ENCODE measurements at regions not wholly inside any gene's neighbourhood (a gene's known extent, or its start where the extent isn't known, plus 50 kb on each side); places are given as distances from the start of the nearest gene placed in this dataset.

GRCh38 chr21:15559660-15560059 lies 170.1 kb upstream of the USP25 start:
- DNase-seq (ENCODE audit: low spot score), result no peak
- TF ChIP-seq CTCF (IDR thresholded peaks at IDR 0.05; ENCODE audit: extremely low read depth, insufficient read depth, missing control alignments), result no peak
- in situ Hi-C loops (cut with MboI; ENCODE audit: low pct_unique_long_range_greater_than_20kb, low sequenced_read_pairs, unreplicated experiment), result no loop called here

DNA sequence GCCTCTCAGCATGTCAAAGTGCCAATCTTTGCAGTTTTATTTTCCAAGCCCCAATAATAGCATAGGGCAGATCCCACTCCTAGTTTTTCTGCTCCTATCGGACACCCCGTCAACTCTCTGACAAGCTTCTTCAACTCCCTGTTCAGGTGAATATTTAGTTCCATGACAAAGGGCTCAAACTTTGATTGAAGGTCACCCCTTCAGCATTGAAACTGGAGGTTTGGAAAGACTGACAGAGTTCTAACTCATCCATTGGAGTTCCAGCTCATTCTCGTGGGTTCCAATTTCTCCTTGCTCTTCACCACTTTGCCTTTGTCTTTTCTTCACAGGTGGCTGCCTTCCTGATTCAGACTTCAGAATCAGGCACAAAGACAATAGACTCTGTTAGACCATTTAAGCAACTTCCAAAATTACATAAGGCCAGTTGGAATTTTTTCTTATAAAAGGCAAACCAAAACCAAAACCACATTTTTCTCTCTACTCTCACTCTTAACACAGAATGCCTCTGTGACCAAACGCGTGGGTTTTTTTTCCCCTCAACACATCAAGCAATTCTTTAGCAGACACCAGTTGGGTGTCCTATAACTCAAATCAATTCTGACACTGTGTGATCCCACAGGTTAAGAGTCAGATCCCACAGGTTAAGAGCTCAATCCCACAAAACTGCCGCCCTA lies 169.3 kb upstream of the USP25 start:
- no peak for DNase-seq (ENCODE audit: low spot score)
- no peak for TF ChIP-seq CTCF (IDR thresholded peaks at IDR 0.05; ENCODE audit: extremely low read depth, insufficient read depth, missing control alignments)
- in situ Hi-C loops (cut with MboI; ENCODE audit: low pct_unique_long_range_greater_than_20kb, low sequenced_read_pairs, unreplicated experiment), result no loop called here

GRCh38 chr21:15562748-15563147 lies 167.0 kb upstream of the USP25 start:
- no peak for DNase-seq (ENCODE audit: low spot score)
- no peak for TF ChIP-seq CTCF (IDR thresholded peaks at IDR 0.05; ENCODE audit: extremely low read depth, insufficient read depth, missing control alignments)
- in situ Hi-C loops (cut with MboI; ENCODE audit: low pct_unique_long_range_greater_than_20kb, low sequenced_read_pairs, unreplicated experiment), result no loop called here

DNA sequence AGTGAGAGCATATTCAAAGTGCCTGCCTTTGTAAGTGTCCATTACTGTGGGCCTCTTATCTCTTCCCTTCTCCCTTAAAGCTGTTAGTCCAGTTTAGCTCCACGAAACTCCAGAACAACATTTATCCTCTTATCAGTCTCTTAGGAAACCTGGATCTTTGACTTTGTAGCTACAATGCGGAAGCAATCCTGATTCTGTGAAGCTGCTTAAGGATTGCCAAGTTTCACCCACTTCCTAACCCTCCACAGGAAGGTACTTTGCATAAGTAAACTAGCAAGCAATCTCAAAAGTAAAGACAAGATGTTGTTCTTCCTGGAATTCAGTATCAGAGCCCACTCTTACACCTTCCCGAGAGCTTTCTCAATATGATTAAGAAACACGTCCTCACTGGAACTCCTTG lies 164.9 kb upstream of the USP25 start:
- in situ Hi-C loops (cut with MboI; ENCODE audit: low pct_unique_long_range_greater_than_20kb, low sequenced_read_pairs, unreplicated experiment), result no loop called here
- DNase-seq (ENCODE audit: low spot score), result no peak
- TF ChIP-seq CTCF (IDR thresholded peaks at IDR 0.05; ENCODE audit: extremely low read depth, insufficient read depth, missing control alignments), result no peak

DNA sequence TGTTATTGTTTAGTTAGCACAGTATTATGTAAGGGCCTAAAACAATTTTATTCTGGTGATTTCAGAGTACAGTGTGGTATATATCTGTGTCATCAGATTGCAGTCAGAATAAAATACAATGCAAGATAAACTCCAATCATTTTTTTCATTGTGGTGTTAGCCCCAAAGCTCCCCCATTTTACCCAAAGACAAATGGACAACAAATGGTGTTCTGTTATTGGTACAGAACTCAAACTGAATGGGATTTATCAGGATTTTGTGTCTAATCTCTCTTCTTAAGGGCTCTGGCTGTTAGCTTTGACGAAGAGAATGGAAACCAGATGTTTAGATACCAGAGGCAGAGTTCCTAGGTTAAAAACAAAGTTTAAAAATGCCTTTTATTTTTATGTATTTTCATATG lies 163.1 kb upstream of the USP25 start:
- no peak for TF ChIP-seq CTCF (IDR thresholded peaks at IDR 0.05; ENCODE audit: extremely low read depth, insufficient read depth, missing control alignments)
- no peak for DNase-seq (ENCODE audit: low spot score)
- in situ Hi-C loops (cut with MboI; ENCODE audit: low pct_unique_long_range_greater_than_20kb, low sequenced_read_pairs, unreplicated experiment), result no loop called here

DNA sequence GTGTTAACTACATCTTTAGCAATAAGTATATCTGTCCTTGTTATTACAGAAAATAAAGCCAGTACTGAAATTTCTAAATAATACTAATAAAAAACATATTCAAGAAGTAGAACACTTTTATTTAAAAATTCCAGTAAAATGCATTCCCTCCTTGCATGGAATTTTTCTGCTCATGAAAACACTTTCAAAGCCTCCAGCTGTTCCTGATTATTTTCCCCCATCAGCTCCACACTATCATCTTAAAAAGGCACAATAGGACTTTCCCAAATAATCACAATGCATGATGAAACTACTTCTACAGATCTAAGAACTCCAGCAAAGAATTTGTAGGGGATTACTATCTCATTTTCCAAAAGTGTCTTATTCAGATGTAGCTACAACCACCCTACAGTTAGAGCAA lies 162.6 kb upstream of the USP25 start:
- no peak for TF ChIP-seq CTCF (IDR thresholded peaks at IDR 0.05; ENCODE audit: extremely low read depth, insufficient read depth, missing control alignments)
- DNase-seq (ENCODE audit: low spot score), result no peak
- in situ Hi-C loops (cut with MboI; ENCODE audit: low pct_unique_long_range_greater_than_20kb, low sequenced_read_pairs, unreplicated experiment), result no loop called here
